MM.1S (cell line): ENCODE measurements at regions not wholly inside any gene's neighbourhood (a gene's known extent, or its start where the extent isn't known, plus 50 kb on each side); places are given as distances from the start of the nearest gene placed in this dataset.

Experiments
- DNase-seq: peaks from one replicate; pipeline ENCODE4 v3.0.0-alpha.2; 2015
- H2AFZ ChIP-seq: fragments of 300-600 bp; sonication (generic); 2 replicates; pipeline ENCODE4 v1.6.0; 2016; ENCODE audit warnings: antibody characterized with exemption, low read length
- H3F3A ChIP-seq: fragments of 300-600 bp; sonication (generic); 2 replicates; pipeline ENCODE4 v1.6.1; 2016; ENCODE audit warnings: mild to moderate bottlenecking, antibody characterized with exemption, low read length, moderate library complexity, mixed read lengths; ENCODE audit not compliant: insufficient read depth
- H3K27ac ChIP-seq: fragments of 300-600 bp; sonication (generic); 2 replicates; pipeline ENCODE4 v1.5.1; 2016; ENCODE audit warnings: mild to moderate bottlenecking, low read length
- H3K27me3 ChIP-seq: fragments of 300-600 bp; sonication (generic); replicated peaks from 2 replicates; pipeline ENCODE4 v1.6.0; 2016; ENCODE audit warnings: low read length; ENCODE audit not compliant: insufficient read depth
- H3K36me3 ChIP-seq: fragments of 300-600 bp; sonication (generic); replicated peaks from 2 replicates; pipeline ENCODE4 v1.6.1; 2016; ENCODE audit warnings: mild to moderate bottlenecking, low read length, mixed read lengths; ENCODE audit not compliant: insufficient read depth
- H3K4me1 ChIP-seq: fragments of 300-600 bp; sonication (generic); 2 replicates; pipeline ENCODE4 v1.6.1; 2016; ENCODE audit warnings: low read length, mixed read lengths
- H3K4me2 ChIP-seq: fragments of 300-600 bp; sonication (generic); 2 replicates; pipeline ENCODE4 v1.6.0; 2016; ENCODE audit warnings: low read depth, low read length
- H3K4me3 ChIP-seq: fragments of 300-600 bp; sonication (generic); 2 replicates; pipeline ENCODE4 v1.5.1; 2016; ENCODE audit warnings: low read length, mixed read lengths
- H3K79me2 ChIP-seq: fragments of 300-600 bp; sonication (generic); 2 replicates; pipeline ENCODE4 v1.6.1; 2016; ENCODE audit warnings: mixed run types, low read length, mixed read lengths
- H3K9ac ChIP-seq: fragments of 300-600 bp; sonication (generic); 2 replicates; pipeline ENCODE4 v1.6.1; 2016; ENCODE audit warnings: low read length, mixed read lengths
- H3K9me2 ChIP-seq: fragments of 300-600 bp; sonication (generic); replicated peaks from 2 replicates; pipeline ENCODE4 v1.6.1; 2016; ENCODE audit warnings: mild to moderate bottlenecking, low read length, mixed read lengths; ENCODE audit not compliant: insufficient read depth
- H3K9me3 ChIP-seq: fragments of 300-600 bp; sonication (generic); replicated peaks from 2 replicates; pipeline ENCODE4 v1.6.1; 2016; ENCODE audit warnings: mild to moderate bottlenecking, low read length, mixed read lengths; ENCODE audit not compliant: insufficient read depth
- H4K20me1 ChIP-seq: fragments of 300-600 bp; sonication (generic); 2 replicates; pipeline ENCODE4 v1.6.1; 2016; ENCODE audit warnings: mild to moderate bottlenecking, low read length, moderate library complexity, mixed read lengths; ENCODE audit not compliant: insufficient read depth
- CTCF ChIP-seq: fragments of 300-600 bp; sonication (generic); IDR thresholded peaks from 2 replicates; pipeline ENCODE4 v1.5.1; 2016; ENCODE audit warnings: antibody characterized with exemption, low read length, mixed read lengths
- EZH2 ChIP-seq: fragments of 300-600 bp; sonication (generic); optimal IDR thresholded peaks from 2 replicates; pipeline ENCODE3; 2017; ENCODE audit warnings: low read depth, mild to moderate bottlenecking, antibody characterized with exemption, low read length, mixed read lengths
- EZH2phosphoT487 ChIP-seq: fragments of 300-600 bp; sonication (generic); IDR thresholded peaks from 2 replicates; pipeline ENCODE4 v1.6.1; 2018; ENCODE audit warnings: antibody characterized with exemption, low read length

GRCh38 chr3:22960105-22960984 is 242.8 kb upstream of the UBE2E2 start:
- DNase-seq, result peak; percentile 59
- H3K9me3 ChIP-seq, result no peaks in the 10 kb centered on the region
- H3K27me3 ChIP-seq, result no peaks in the 10 kb centered on the region

GRCh38 chr3:22962244-22962643 is 240.9 kb upstream of the UBE2E2 start:
- Histone ChIP-seq H3K9me3 (no peaks in the 10 kb centered on the region), H3K27me3 (no peaks in the 10 kb centered on the region), H3K27ac (no peak overlapping the region), H2AFZ (no peak overlapping the region), H3F3A (no peaks in the 10 kb centered on the region), H3K4me1 (no peaks in the 10 kb centered on the region), H3K4me2 (no peak overlapping the region), H3K4me3 (no peak overlapping the region), H3K79me2 (no peaks in the 10 kb centered on the region), H4K20me1 (no peaks in the 10 kb centered on the region), H3K9me2 (no peaks in the 10 kb centered on the region), H3K36me3 (no peaks in the 10 kb centered on the region), H3K9ac (no peak overlapping the region)
- TF ChIP-seq EZH2phosphoT487 (no peak), EZH2 (no peak), CTCF (no peak)
- DNase-seq, result no peak

More at GRCh38 chr3:22960105-22960984, 242.8 kb upstream of the UBE2E2 start:
- Histone ChIP-seq H3K9me2 (no peaks in the 10 kb centered on the region), H2AFZ (no peak overlapping the region), H3F3A (no peaks in the 10 kb centered on the region), H3K9ac (no peak overlapping the region), H3K4me2 (no peak overlapping the region), H3K4me1 (no peaks in the 10 kb centered on the region), H3K27ac (no peak overlapping the region), H3K4me3 (no peak overlapping the region), H4K20me1 (no peaks in the 10 kb centered on the region), H3K79me2 (no peaks in the 10 kb centered on the region), H3K36me3 (no peaks in the 10 kb centered on the region)
- TF ChIP-seq EZH2, result no peak
- TF ChIP-seq CTCF, result peak; percentile 71
- TF ChIP-seq EZH2phosphoT487, result no peak

GRCh38 chr3:22966349-22966748 is 236.8 kb upstream of the UBE2E2 start:
- H3K27ac ChIP-seq, result no peak overlapping the region

More at GRCh38 chr3:22966349-22966748, 236.8 kb upstream of the UBE2E2 start:
- H3K9me2 ChIP-seq, result no peaks in the 10 kb centered on the region
- no peaks in the 10 kb centered on the region for H3K79me2 ChIP-seq
- no peaks in the 10 kb centered on the region for H3K36me3 ChIP-seq
- DNase-seq, result no peak
- no peaks in the 10 kb centered on the region for H3K27me3 ChIP-seq
- no peaks in the 10 kb centered on the region for H3K4me1 ChIP-seq
- no peaks in the 10 kb centered on the region for H3F3A ChIP-seq
- H4K20me1 ChIP-seq, result no peaks in the 10 kb centered on the region
- H3K4me2 ChIP-seq, result no peak overlapping the region
- no peak overlapping the region for H2AFZ ChIP-seq
- no peak for TF ChIP-seq EZH2
- TF ChIP-seq CTCF, result no peak
- TF ChIP-seq EZH2phosphoT487, result no peak
- H3K9me3 ChIP-seq, result no peaks in the 10 kb centered on the region
- no peak overlapping the region for H3K4me3 ChIP-seq
- H3K9ac ChIP-seq, result no peak overlapping the region
